Activated CD8-positive, alpha-beta T cell treated with anti-CD3 and anti-CD28 coated beads, Interleukin-2, amount 10 ng/mL, durations not matched to agents 7 days and 5 days (primary cell): ENCODE measurements at regions not wholly inside any gene's neighbourhood (a gene's known extent, or its start where the extent isn't known, plus 50 kb on each side); places are given as distances from the start of the nearest gene placed in this dataset.

Experiments used
- ATAC-seq: fragments of 150-1000 bp; cut with Tn5 transposase; one replicate; pipeline ENCODE4 v1.10.0; 2021; ENCODE audit warnings: moderate library complexity
- CTCF ChIA-PET: fragments of 350-600 bp; sonication (Branson Sonifier 250); formaldehyde crosslinking; loops from one replicate; lab custom pipeline; 2021; ENCODE audit warnings: antibody characterized with exemption; lab: Charles Lee
- POLR2A ChIA-PET: fragments of 350-600 bp; sonication (Branson Sonifier 250); formaldehyde crosslinking; loops from one replicate; lab custom pipeline; 2021; ENCODE audit warnings: antibody characterized with exemption; lab: Charles Lee
- DNase-seq: peaks from one replicate; pipeline ENCODE4 v3.0.0-alpha.2; 2020
- H3K27ac Mint-ChIP-seq: one replicate; pipeline ENCODE4 v1.8.0; 2021; ENCODE audit warnings: mild to moderate bottlenecking, mixed read lengths
- H3K27me3 Mint-ChIP-seq: one replicate; pipeline ENCODE4 v1.8.0; 2021; ENCODE audit warnings: low read depth, mixed read lengths
- H3K36me3 Mint-ChIP-seq: one replicate; pipeline ENCODE4 v1.8.0; 2021; ENCODE audit warnings: low read depth, mixed read lengths
- H3K4me1 Mint-ChIP-seq: one replicate; pipeline ENCODE4 v1.8.0; 2021; ENCODE audit warnings: low read depth, mixed read lengths
- H3K4me3 Mint-ChIP-seq: one replicate; pipeline ENCODE4 v1.8.0; 2021; ENCODE audit warnings: mild to moderate bottlenecking, mixed read lengths
- H3K9me3 Mint-ChIP-seq: one replicate; pipeline ENCODE4 v1.8.0; 2022; ENCODE audit warnings: mixed read lengths; ENCODE audit not compliant: insufficient read depth

GRCh38 chr7:13466874-13467547, 522.5 kb downstream of the ETV1 start:
- Mint-ChIP-seq H3K4me1 (no peaks in the 10 kb centered on the region), H3K9me3 (no peaks in the 10 kb centered on the region), H3K4me3 (no peak overlapping the region), H3K27me3 (no peaks in the 10 kb centered on the region), H3K27ac (no peak overlapping the region), H3K36me3 (no peaks in the 10 kb centered on the region)
- no peak for ATAC-seq
- ChIA-PET POLR2A (no interaction called here), CTCF (no interaction called here)
- no peak for DNase-seq

GRCh38 chr7:13476881-13477444, 512.5 kb downstream of the ETV1 start:
- Mint-ChIP-seq H3K27me3 (no peaks in the 10 kb centered on the region), H3K4me3 (no peak overlapping the region), H3K27ac (no peak overlapping the region), H3K36me3 (no peaks in the 10 kb centered on the region), H3K9me3 (no peaks in the 10 kb centered on the region), H3K4me1 (no peaks in the 10 kb centered on the region)
- DNase-seq (no peak), ATAC-seq (no peak)
- POLR2A ChIA-PET, result no interaction called here
- CTCF ChIA-PET, result no interaction called here

DNA sequence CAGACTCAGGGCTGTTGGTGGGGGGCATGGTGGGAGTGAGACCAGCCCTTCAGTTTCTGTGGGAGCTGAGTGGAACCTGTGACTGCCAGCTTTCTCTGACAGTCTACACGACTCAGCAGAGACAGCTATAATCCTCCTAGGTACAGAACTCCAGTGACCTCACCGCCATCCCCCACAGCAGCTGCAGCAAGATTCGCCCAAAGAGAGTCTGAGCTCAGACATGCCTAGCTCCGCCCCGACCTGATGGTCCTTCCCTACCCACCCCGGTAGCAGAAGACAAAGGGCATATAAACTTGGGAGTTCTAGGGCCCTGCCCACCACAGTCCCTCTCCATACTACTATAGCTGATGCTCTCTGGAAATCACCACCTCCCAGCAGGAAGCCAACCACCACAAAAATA, 500.1 kb downstream of the ETV1 start:
- POLR2A ChIA-PET, result no interaction called here
- Mint-ChIP-seq H3K36me3 (no peaks in the 10 kb centered on the region), H3K27me3 (no peaks in the 10 kb centered on the region), H3K9me3 (no peaks in the 10 kb centered on the region), H3K4me3 (no peak overlapping the region), H3K4me1 (no peaks in the 10 kb centered on the region), H3K27ac (no peak overlapping the region)
- ATAC-seq (no peak), DNase-seq (no peak)
- CTCF ChIA-PET, result no interaction called here

- H3K4me3 Mint-ChIP-seq, result no peak overlapping the region
These were observed 492.5 kb downstream of the ETV1 start for GRCh38 chr7:13496976-13497375.

GRCh38 chr7:13508586-13508985, 480.9 kb downstream of the ETV1 start:
- H3K9me3 Mint-ChIP-seq, result no peaks in the 10 kb centered on the region
- H3K27ac Mint-ChIP-seq, result no peak overlapping the region
- H3K4me3 Mint-ChIP-seq, result no peak overlapping the region
- DNase-seq (no peak), ATAC-seq (no peak)
- ChIA-PET POLR2A (no interaction called here), CTCF (no interaction called here)
- no peaks in the 10 kb centered on the region for H3K4me1 Mint-ChIP-seq
- no peaks in the 10 kb centered on the region for H3K27me3 Mint-ChIP-seq
- no peaks in the 10 kb centered on the region for H3K36me3 Mint-ChIP-seq

More at GRCh38 chr7:13496976-13497375, 492.5 kb downstream of the ETV1 start:
- no peak for DNase-seq
- Mint-ChIP-seq H3K9me3 (no peaks in the 10 kb centered on the region), H3K27ac (no peak overlapping the region), H3K4me1 (no peaks in the 10 kb centered on the region), H3K36me3 (no peaks in the 10 kb centered on the region), H3K27me3 (no peaks in the 10 kb centered on the region)
- ChIA-PET CTCF (no interaction called here), POLR2A (no interaction called here)
- no peak for ATAC-seq

- H3K36me3 Mint-ChIP-seq, result no peaks in the 10 kb centered on the region
- no peaks in the 10 kb centered on the region for H3K9me3 Mint-ChIP-seq
- ChIA-PET POLR2A (no interaction called here), CTCF (no interaction called here)
- ATAC-seq, result no peak
- no peak for DNase-seq
- no peak overlapping the region for H3K4me3 Mint-ChIP-seq
- no peaks in the 10 kb centered on the region for H3K4me1 Mint-ChIP-seq
- H3K27ac Mint-ChIP-seq, result no peak overlapping the region
- H3K27me3 Mint-ChIP-seq, result no peaks in the 10 kb centered on the region
These were observed 470.7 kb downstream of the ETV1 start for GRCh38 chr7:13518738-13519137.

- Mint-ChIP-seq H3K9me3 (no peaks in the 10 kb centered on the region), H3K4me1 (no peaks in the 10 kb centered on the region), H3K4me3 (no peak overlapping the region), H3K27me3 (no peaks in the 10 kb centered on the region), H3K36me3 (no peaks in the 10 kb centered on the region), H3K27ac (no peak overlapping the region)
- POLR2A ChIA-PET, result no interaction called here
- CTCF ChIA-PET, result interaction anchor here (1.4 kb wide), 1 partner anchor 15 kb away, joined by 3 read pairs; no protein-coding TSS in a partner anchor
- DNase-seq, result no peak
- ATAC-seq, result no peak
These were observed 465.4 kb downstream of the ETV1 start for GRCh38 chr7:13524076-13524475.

DNA sequence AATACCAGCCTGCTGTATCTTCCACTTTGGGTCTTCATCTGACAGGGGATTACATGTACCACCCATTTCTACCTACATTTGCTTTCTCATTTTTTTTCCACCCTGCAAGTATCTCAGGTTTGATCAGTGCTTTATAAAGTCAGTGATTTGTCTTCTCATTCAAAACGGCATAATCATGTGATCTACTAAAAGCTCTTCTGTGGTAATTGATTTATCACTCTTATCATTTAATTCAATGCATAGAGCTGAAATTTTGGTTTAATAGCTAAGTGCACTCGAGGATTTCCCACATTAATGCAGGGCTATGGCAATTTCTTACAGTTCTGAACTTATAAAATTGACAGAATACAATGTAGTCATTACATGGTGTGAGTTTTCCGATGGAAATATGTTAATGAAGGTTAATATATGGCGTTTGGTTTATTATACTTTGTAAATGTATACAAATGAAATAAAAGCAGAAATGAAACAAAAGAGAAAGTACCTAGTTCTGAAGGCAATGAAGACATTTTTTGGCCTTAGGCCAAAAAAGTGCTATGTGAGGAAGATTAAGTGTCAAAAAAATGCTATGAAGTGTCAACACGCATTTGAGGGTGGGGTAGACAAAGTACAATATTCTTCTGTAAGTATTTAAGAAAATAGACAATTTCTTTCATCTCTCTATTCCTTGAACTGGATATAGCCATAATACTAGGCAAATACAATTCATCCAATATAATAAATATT, 457.3 kb downstream of the ETV1 start:
- Mint-ChIP-seq H3K4me3 (no peak overlapping the region), H3K9me3 (no peaks in the 10 kb centered on the region), H3K27ac (no peak overlapping the region), H3K27me3 (no peaks in the 10 kb centered on the region), H3K36me3 (no peaks in the 10 kb centered on the region), H3K4me1 (no peaks in the 10 kb centered on the region)
- ATAC-seq (no peak), DNase-seq (no peak)
- ChIA-PET CTCF (no interaction called here), POLR2A (no interaction called here)

DNA sequence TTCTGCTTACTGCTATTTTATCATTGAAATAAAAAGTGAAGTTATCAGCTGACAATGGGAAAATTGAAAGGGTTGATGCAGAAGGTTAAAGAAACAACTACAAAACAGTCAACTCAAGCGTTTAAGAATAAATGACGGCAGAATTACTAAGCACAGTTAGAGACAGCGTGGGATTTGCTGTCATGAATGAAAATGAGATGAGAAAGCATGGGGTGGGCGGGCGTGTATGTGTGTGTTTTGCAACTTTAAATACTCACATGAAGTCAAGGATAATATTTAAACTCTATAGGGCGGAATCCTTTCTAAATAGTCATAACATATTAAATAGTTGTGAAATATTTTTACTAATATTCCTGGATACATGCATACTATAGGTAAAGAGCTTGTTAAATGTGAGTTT, 450.8 kb downstream of the ETV1 start:
- Mint-ChIP-seq H3K9me3 (no peaks in the 10 kb centered on the region), H3K27me3 (no peaks in the 10 kb centered on the region), H3K4me3 (no peak overlapping the region), H3K36me3 (no peaks in the 10 kb centered on the region), H3K4me1 (no peaks in the 10 kb centered on the region), H3K27ac (no peak overlapping the region)
- ChIA-PET CTCF (interaction anchor here (0.6 kb wide), 1 partner anchor 1247 kb away, joined by 3 read pairs; no protein-coding TSS in a partner anchor), POLR2A (no interaction called here)
- DNase-seq (no peak), ATAC-seq (no peak)

DNA sequence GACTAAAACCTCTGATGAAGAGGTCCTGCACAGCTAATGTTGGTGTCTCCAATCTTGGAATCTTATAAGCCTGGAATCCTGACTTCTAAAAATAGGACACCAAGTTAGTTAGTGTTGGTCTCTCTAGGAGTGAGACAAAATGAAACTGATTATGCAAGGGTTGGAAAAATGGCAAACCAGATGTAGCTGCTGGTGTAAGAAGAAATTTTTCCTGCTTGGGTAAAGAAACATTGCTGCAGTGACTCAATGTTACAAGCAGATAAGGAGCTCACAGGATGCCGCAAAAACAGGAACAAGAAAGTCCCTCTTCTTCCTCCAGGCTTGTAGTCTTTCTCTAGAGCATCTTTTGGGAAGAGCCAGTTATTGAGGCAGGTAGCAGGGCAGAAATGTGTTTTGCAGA, 449.0 kb downstream of the ETV1 start:
- ChIA-PET POLR2A (no interaction called here), CTCF (no interaction called here)
- no peak overlapping the region for H3K4me3 Mint-ChIP-seq
- no peak overlapping the region for H3K27ac Mint-ChIP-seq
- ATAC-seq (no peak), DNase-seq (no peak)
- no peaks in the 10 kb centered on the region for H3K9me3 Mint-ChIP-seq
- H3K36me3 Mint-ChIP-seq, result no peaks in the 10 kb centered on the region
- no peaks in the 10 kb centered on the region for H3K27me3 Mint-ChIP-seq
- H3K4me1 Mint-ChIP-seq, result no peaks in the 10 kb centered on the region

- Mint-ChIP-seq H3K27ac (no peak overlapping the region), H3K27me3 (no peaks in the 10 kb centered on the region), H3K36me3 (no peaks in the 10 kb centered on the region), H3K4me1 (no peaks in the 10 kb centered on the region), H3K4me3 (no peak overlapping the region), H3K9me3 (no peaks in the 10 kb centered on the region)
- no peak for DNase-seq
- ChIA-PET POLR2A (no interaction called here), CTCF (no interaction called here)
- no peak for ATAC-seq
These were observed 448.1 kb downstream of the ETV1 start for GRCh38 chr7:13541326-13541725.

DNA sequence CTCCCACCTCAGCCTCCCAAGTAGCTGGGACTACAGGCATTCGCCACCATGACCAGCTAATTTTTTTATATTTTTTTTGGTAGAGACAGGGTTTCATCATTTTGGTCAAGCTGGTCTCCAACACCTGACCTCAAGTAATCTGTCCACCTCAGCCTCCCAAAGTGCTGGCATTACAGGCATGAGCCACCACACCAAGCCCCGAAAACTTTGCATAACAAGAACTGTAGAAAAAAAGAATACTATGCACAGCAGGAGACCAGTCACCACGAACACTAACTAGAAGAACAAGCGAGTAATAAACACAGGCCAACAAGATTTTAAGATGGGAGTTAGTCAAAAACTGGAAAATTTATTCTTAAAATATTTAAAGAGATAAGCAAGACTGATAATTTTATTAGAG, 447.0 kb downstream of the ETV1 start:
- H3K36me3 Mint-ChIP-seq, result no peaks in the 10 kb centered on the region
- H3K4me3 Mint-ChIP-seq, result no peak overlapping the region
- ChIA-PET CTCF (no interaction called here), POLR2A (no interaction called here)
- no peaks in the 10 kb centered on the region for H3K27me3 Mint-ChIP-seq
- no peak for ATAC-seq
- H3K27ac Mint-ChIP-seq, result no peak overlapping the region
- no peak for DNase-seq
- no peaks in the 10 kb centered on the region for H3K4me1 Mint-ChIP-seq
- H3K9me3 Mint-ChIP-seq, result no peaks in the 10 kb centered on the region
